AG04450 (cell line): ENCODE measurements at regions not wholly inside any gene's neighbourhood (a gene's known extent, or its start where the extent isn't known, plus 50 kb on each side); places are given as distances from the start of the nearest gene placed in this dataset.

Experiments
- CTCF ChIA-PET: fragments of 300-600, 350-600 bp; formaldehyde crosslinking; extraction: SDS; loops from one replicate; lab custom pipeline; 2022; ENCODE audit warnings: antibody characterized with exemption, inconsistent platforms; lab: Charles Lee
- POLR2A ChIA-PET: fragments of 350-600 bp; formaldehyde crosslinking; extraction: SDS; loops from one replicate; lab custom pipeline; 2021; ENCODE audit warnings: antibody characterized with exemption, inconsistent platforms; lab: Yijun Ruan, JAX
- DNase-seq: peaks from one replicate; pipeline ENCODE4 v3.0.0-alpha.2; 2011; ENCODE audit warnings: low read depth, low spot score
- H3K27ac ChIP-seq: one replicate; pipeline ENCODE4 v1.5.1; 2012; ENCODE audit warnings: low read depth, low read length, control low read depth
- H3K27me3 ChIP-seq: one replicate; pipeline ENCODE4 v1.6.0; 2012; ENCODE audit warnings: low read length; ENCODE audit not compliant: control insufficient read depth, insufficient read depth
- H3K4me3 ChIP-seq: 2 replicates; pipeline ENCODE4 v1.5.1; 2011; ENCODE audit warnings: mild to moderate bottlenecking, low read depth, low read length, control low read depth
- H3K9me3 ChIP-seq: 2 replicates; pipeline ENCODE4 v1.5.1; 2012; ENCODE audit warnings: low read length; ENCODE audit not compliant: control insufficient read depth, insufficient read depth
- CTCF ChIP-seq: IDR thresholded peaks from 2 replicates; pipeline ENCODE4 v1.5.1; 2011; ENCODE audit warnings: low read depth, low read length, control low read depth, inconsistent platforms

DNA sequence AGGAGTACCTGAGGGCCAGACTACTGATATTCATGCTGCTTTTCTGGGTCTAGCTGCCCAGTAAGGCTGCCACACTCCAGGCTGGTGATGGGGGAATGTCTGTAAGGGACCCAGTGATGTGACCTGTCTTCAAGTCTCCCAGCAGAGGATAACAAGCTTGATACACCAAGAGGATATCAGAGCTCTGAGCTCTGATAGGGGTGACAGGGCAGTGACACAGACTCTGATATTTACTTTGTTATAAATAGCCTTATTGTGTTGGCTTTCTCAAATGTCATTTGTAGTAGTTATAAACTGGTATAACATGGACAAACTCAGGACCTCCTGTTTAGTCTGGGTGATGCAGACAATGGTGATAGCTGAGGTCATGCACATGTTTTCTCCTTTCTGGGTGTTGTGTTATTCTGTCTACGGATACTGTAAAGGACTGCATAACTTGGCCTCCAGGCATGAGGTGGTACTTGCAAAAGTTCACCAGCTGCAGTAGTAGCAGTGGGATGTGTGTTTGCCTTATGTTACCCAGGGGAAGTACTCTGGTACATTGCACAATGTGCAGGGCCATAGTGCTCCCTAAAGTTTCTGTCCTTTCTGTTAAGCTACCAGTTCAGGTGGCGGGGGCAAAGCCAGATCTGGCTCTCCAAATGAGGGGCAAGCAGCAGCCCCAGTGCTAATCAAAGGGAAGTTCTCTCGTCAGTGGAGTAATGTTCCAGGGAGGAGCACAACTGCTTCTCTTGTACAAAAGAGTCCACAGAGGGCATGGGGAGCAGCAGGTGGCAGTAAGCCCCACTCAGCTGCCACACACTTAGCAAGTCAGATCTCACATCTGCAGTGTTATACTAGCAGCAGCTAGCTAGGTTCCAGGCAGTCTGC is 812.2 kb downstream of the JRKL start:
- TF ChIP-seq CTCF = no peak

GRCh38 chr11:97202613-97203292 is 812.9 kb downstream of the JRKL start:
- Histone ChIP-seq H3K27me3 (no peaks in the 10 kb centered on the region), H3K9me3 (peaks cover 29% of the 10 kb centered on the region), H3K4me3 (no peak overlapping the region), H3K27ac (no peak overlapping the region)
- ChIA-PET POLR2A (no interaction called here), CTCF (no interaction called here)
- DNase-seq = no peak
- no peak for TF ChIP-seq CTCF

More for the DNA sequence above, 812.2 kb downstream of the JRKL start:
- H3K27ac ChIP-seq = no peak overlapping the region
- POLR2A ChIA-PET = no interaction called here
- H3K4me3 ChIP-seq = no peak overlapping the region
- CTCF ChIA-PET = no interaction called here
- peaks cover 29% of the 10 kb centered on the region for H3K9me3 ChIP-seq
- DNase-seq = no peak
- H3K27me3 ChIP-seq = no peaks in the 10 kb centered on the region

DNA sequence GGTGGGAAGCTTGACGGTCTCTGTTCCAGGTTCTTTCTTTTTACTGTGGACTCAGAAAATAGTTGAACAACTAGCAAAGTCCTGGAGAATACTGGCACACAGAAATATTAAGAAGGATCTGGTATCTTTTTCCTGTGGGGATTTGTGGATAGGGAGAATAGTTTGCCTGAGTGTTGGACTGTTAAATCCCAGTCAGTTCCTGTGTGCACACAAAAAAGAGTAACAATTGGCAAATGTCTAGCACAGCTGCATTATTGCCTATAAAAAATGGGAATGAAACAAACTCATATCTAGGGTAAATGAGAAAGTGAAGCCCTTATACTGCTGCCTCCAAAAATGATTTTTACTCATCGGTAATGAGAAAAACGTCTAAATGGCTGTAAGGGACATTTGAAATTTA is 828.2 kb downstream of the JRKL start:
- no peak for TF ChIP-seq CTCF
- Histone ChIP-seq H3K27ac (no peak overlapping the region), H3K27me3 (no peaks in the 10 kb centered on the region), H3K9me3 (peaks cover 4% of the 10 kb centered on the region), H3K4me3 (no peak overlapping the region)
- DNase-seq = no peak
- ChIA-PET CTCF (no interaction called here), POLR2A (no interaction called here)

- H3K27me3 ChIP-seq = no peaks in the 10 kb centered on the region
- DNase-seq = no peak
- CTCF ChIA-PET = no interaction called here
- no peak overlapping the region for H3K27ac ChIP-seq
- no peaks in the 10 kb centered on the region for H3K9me3 ChIP-seq
- no peak for TF ChIP-seq CTCF
- no peak overlapping the region for H3K4me3 ChIP-seq
- POLR2A ChIA-PET = no interaction called here
Observed at GRCh38 chr11:97223647-97224046, 833.8 kb downstream of the JRKL start.

- H3K27me3 ChIP-seq = no peaks in the 10 kb centered on the region
- no peaks in the 10 kb centered on the region for H3K9me3 ChIP-seq
- no peak for TF ChIP-seq CTCF
- no peak overlapping the region for H3K4me3 ChIP-seq
- no peak overlapping the region for H3K27ac ChIP-seq
- ChIA-PET POLR2A (no interaction called here), CTCF (no interaction called here)
- no peak for DNase-seq
Observed at GRCh38 chr11:97224396-97224795, 834.6 kb downstream of the JRKL start.
